GM12878 (cell line): ENCODE measurements at regions not wholly inside any gene's neighbourhood (a gene's known extent, or its start where the extent isn't known, plus 50 kb on each side); places are given as distances from the start of the nearest gene placed in this dataset.

Source experiments
- ATAC-seq: fragments of 200-7000 bp; cut with Tn5 transposase; 3 replicates; pipeline ENCODE4 v1.9.1; 2020; ENCODE audit warnings: mild to moderate bottlenecking, moderate library complexity
- BruUV-seq: library from RNA; stranded (reverse); fragments of 400-500 nt; replicated peaks from 2 replicates; lab custom pipeline; 2021; lab: Mats Ljungman, UMichigan
- CTCF ChIA-PET: fragments of 300-600 bp; sonication (Branson Sonifier 250); formaldehyde crosslinking; extraction: SDS; loops from one replicate; lab custom pipeline; 2021; ENCODE audit warnings: inconsistent platforms; lab: Yijun Ruan, JAX
- POLR2A ChIA-PET: fragments of 350-600 bp; formaldehyde crosslinking; extraction: SDS; loops from one replicate; lab custom pipeline; 2021; ENCODE audit warnings: inconsistent platforms; lab: Charles Lee
- RAD21 ChIA-PET: fragments of 300-600 bp; sonication (Branson Sonifier 250); formaldehyde crosslinking; loops from one replicate; lab custom pipeline; 2023; ENCODE audit warnings: antibody characterized with exemption; ENCODE audit not compliant: unreplicated experiment; lab: Charles Lee
- SMC1A ChIA-PET: fragments of 300-600 bp; sonication (Branson Sonifier 250); formaldehyde crosslinking; loops from one replicate; lab custom pipeline; 2023; ENCODE audit not compliant: unreplicated experiment, uncharacterized antibody; lab: Charles Lee
- DNase-seq: peaks from one replicate; pipeline ENCODE4 v3.0.0-alpha.2; 2011; ENCODE audit warnings: low read depth, low spot score
- FAIRE-seq: peaks from 3 replicates; lab custom pipeline; 2011; peaks lifted over from hg19 to GRCh38; lab: Jason Lieb, UNC
- H2AFZ ChIP-seq: 2 replicates; pipeline ENCODE4 v1.6.0; 2011; ENCODE audit warnings: low read depth, low read length, control low read depth; ENCODE audit not compliant: control insufficient read depth
- H3K27ac ChIP-seq: 2 replicates; pipeline ENCODE4 v1.5.1; 2011; ENCODE audit warnings: control low read depth; ENCODE audit not compliant: control insufficient read depth, insufficient read depth
- H3K27me3 ChIP-seq, 2 experiments: replicated peaks in 1 of 2; 2 replicates each; pipeline versions ENCODE4 v1.6.0 to v1.6.1; 2011; ENCODE audit warnings: low read length in 1 of 2; ENCODE audit not compliant: control insufficient read depth in 2 of 2, insufficient read depth in 2 of 2
- H3K36me3 ChIP-seq, 2 experiments: 2 replicates each; pipeline ENCODE4 v1.5.1; 2011; ENCODE audit warnings: low read length in 1 of 2; ENCODE audit not compliant: control insufficient read depth in 2 of 2, insufficient read depth in 2 of 2
- H3K4me1 ChIP-seq: 2 replicates; pipeline ENCODE4 v1.6.1; 2011; ENCODE audit warnings: mild to moderate bottlenecking, low read length, moderate library complexity, mixed read lengths; ENCODE audit not compliant: control insufficient read depth, insufficient read depth
- H3K4me2 ChIP-seq: 2 replicates; pipeline ENCODE4 v1.6.0; 2011; ENCODE audit warnings: control low read depth; ENCODE audit not compliant: control insufficient read depth, insufficient read depth
- H3K4me3 ChIP-seq: fragments of 200-600 bp; sonication (generic); 2 replicates; pipeline ENCODE4 v1.5.1; 2016
- H3K79me2 ChIP-seq: 2 replicates; pipeline ENCODE4 v1.6.0; 2011; ENCODE audit warnings: low read length; ENCODE audit not compliant: control insufficient read depth, insufficient read depth
- H3K9ac ChIP-seq: 2 replicates; pipeline ENCODE4 v1.8.0; 2011; ENCODE audit warnings: low read length, control low read depth, mixed read lengths; ENCODE audit not compliant: control insufficient read depth, insufficient read depth
- H3K9me3 ChIP-seq: replicated peaks from 3 replicates; pipeline ENCODE4 v1.5.1; 2011; ENCODE audit warnings: mild to moderate bottlenecking, low read length; ENCODE audit not compliant: control insufficient read depth, insufficient read depth
- H4K20me1 ChIP-seq: 2 replicates; pipeline ENCODE4 v1.6.0; 2011; ENCODE audit not compliant: control insufficient read depth, insufficient read depth
- ATF3 ChIP-seq: IDR thresholded peaks from 2 replicates; pipeline ENCODE4 v1.6.1; 2011; ENCODE audit warnings: low read depth, mild to moderate bottlenecking, low read length, moderate library complexity, borderline replicate concordance; ENCODE audit errors: extremely low read depth
- ATF7 ChIP-seq: fragments of 450-650 bp; IDR thresholded peaks from 2 replicates; pipeline ENCODE4 v1.6.1; 2016; ENCODE audit warnings: low read depth, mild to moderate bottlenecking
- CUX1 ChIP-seq: IDR thresholded peaks from 2 replicates; pipeline ENCODE4 v1.6.1; 2012; ENCODE audit warnings: improper control_type of control experiment, low read depth, low read length; ENCODE audit not compliant: insufficient replicate concordance
- HDAC2 ChIP-seq: fragments of 200-600 bp; sonication (generic); IDR thresholded peaks from 2 replicates; pipeline ENCODE4 v1.6.1; 2017
- MEF2A ChIP-seq: IDR thresholded peaks from 2 replicates; pipeline ENCODE4 v1.6.1; 2011; ENCODE audit warnings: low read depth, mild to moderate bottlenecking, low read length, moderate library complexity; ENCODE audit not compliant: insufficient read depth
- MYB ChIP-seq: fragments of 150-350 bp; IDR thresholded peaks from 2 replicates; pipeline ENCODE4 v1.6.1; 2014; ENCODE audit warnings: mild to moderate bottlenecking, low read depth, low read length, borderline replicate concordance
- NKRF ChIP-seq: fragments of 450-650 bp; conservative IDR thresholded peaks from 2 replicates; pipeline ENCODE4 v1.6.1; 2017; ENCODE audit warnings: mild to moderate bottlenecking, moderate library complexity
- SREBF2 ChIP-seq: IDR thresholded peaks from 2 replicates; pipeline ENCODE4 v1.6.1; 2012; ENCODE audit warnings: mild to moderate bottlenecking, low read length
- ZBED1 ChIP-seq: IDR thresholded peaks from 2 replicates; pipeline ENCODE4 v1.6.1; 2016; ENCODE audit warnings: borderline replicate concordance
- WGBS: methylation state at CpG from one replicate; pipeline ENCODE4 v1.1.6; 2016; ENCODE audit warnings: low lambda C conversion rate; ENCODE audit not compliant: insufficient replicate concordance, insufficient coverage; ENCODE audit errors: missing lambda C conversion rate; 5-methylcytosine and 5-hydroxymethylcytosine counted together
- in situ Hi-C: fragments of 300-500 bp; cut with MboI; formaldehyde crosslinking; loops from 9 replicates; pipeline ENCODE4 v1.14.3; 2018; ENCODE audit warnings: mixed read lengths
- intact Hi-C: fragments of 100-400 bp; cut with micrococcal nuclease; formaldehyde crosslinking; loops from one replicate; pipeline ENCODE4 v1.14.2; 2022; ENCODE audit not compliant: unreplicated experiment

GRCh38 chr16:7820816-7821215 is 488.2 kb downstream of the RBFOX1 start:
- ChIA-PET RAD21 (no interaction called here), POLR2A (no interaction called here), SMC1A (no interaction called here), CTCF (interaction anchor here (0.7 to 0.9 kb wide), 2 partner anchors 14 to 1192 kb away, joined by 3 read pairs; no protein-coding TSS in a partner anchor)
- Histone ChIP-seq H2AFZ (no peak overlapping the region), H4K20me1 (no peaks in the 10 kb centered on the region), H3K4me1 (no peaks in the 10 kb centered on the region), H3K9me3 (no peaks in the 10 kb centered on the region), H3K36me3 (no peaks in the 10 kb centered on the region), H3K27me3 (no peaks in the 10 kb centered on the region), H3K79me2 (no peaks in the 10 kb centered on the region), H3K4me2 (no peak overlapping the region), H3K9ac (no peak overlapping the region), H3K27ac (no peak overlapping the region), H3K4me3 (no peak overlapping the region)
- TF ChIP-seq HDAC2, result no peak
- no peak for TF ChIP-seq MEF2A
- TF ChIP-seq ATF3, result no peak
- TF ChIP-seq ZBED1, result no peak
- TF ChIP-seq CUX1, result no peak
- no peak for TF ChIP-seq ATF7
- no peak for TF ChIP-seq NKRF
- TF ChIP-seq MYB, result no peak
- no peak for TF ChIP-seq SREBF2
- intact Hi-C loops, result no loop called here
- FAIRE-seq (no peak), ATAC-seq (no peak), DNase-seq (no peak)
- 54% methylated on average over 4 of the region's 4 CpGs for WGBS
- in situ Hi-C loops, result loop anchor here (25.0 kb wide), 1 partner anchor 91 kb away; no protein-coding TSS in a partner anchor
- no TSS peak for BruUV-seq
